RWPE2 (cell line): ENCODE measurements at regions not wholly inside any gene's neighbourhood (a gene's known extent, or its start where the extent isn't known, plus 50 kb on each side); places are given as distances from the start of the nearest gene placed in this dataset.

Experiments
- ATAC-seq: fragments of 200-7000 bp; cut with Tn5 transposase; 3 replicates; pipeline ENCODE4 v1.9.1; 2021; ENCODE audit warnings: low read depth
- DNase-seq: peaks from one replicate; pipeline ENCODE4 v3.0.0-alpha.2; 2020; ENCODE audit warnings: low spot score
- H3K27ac ChIP-seq: fragments of 450-650 bp; 2 replicates; pipeline ENCODE4 v1.5.1; 2017; ENCODE audit warnings: mild to moderate bottlenecking; ENCODE audit not compliant: poor library complexity, severe bottlenecking
- H3K27me3 ChIP-seq: fragments of 250-450 bp; sonication (Bioruptor Pico); 2 replicates; pipeline ENCODE4 v1.5.1; 2021; ENCODE audit warnings: mild to moderate bottlenecking, moderate library complexity; ENCODE audit not compliant: insufficient read depth, poor library complexity, severe bottlenecking
- H3K36me3 ChIP-seq: fragments of 250-450 bp; sonication (Bioruptor Pico); 2 replicates; pipeline ENCODE4 v1.5.1; 2020; ENCODE audit warnings: low read depth, mild to moderate bottlenecking, moderate library complexity
- H3K4me1 ChIP-seq: fragments of 250-450 bp; sonication (Bioruptor Pico); 2 replicates; pipeline ENCODE4 v1.5.1; 2021; ENCODE audit warnings: mild to moderate bottlenecking, moderate library complexity; ENCODE audit not compliant: insufficient read depth, poor library complexity, severe bottlenecking
- H3K4me3 ChIP-seq: fragments of 250-450 bp; sonication (Bioruptor Pico); 2 replicates; pipeline ENCODE4 v1.5.1; 2021; ENCODE audit warnings: mild to moderate bottlenecking, moderate library complexity; ENCODE audit not compliant: severe bottlenecking
- H3K9me3 ChIP-seq: fragments of 250-450 bp; sonication (Bioruptor Pico); 2 replicates; pipeline ENCODE4 v1.5.1; 2021; ENCODE audit warnings: mild to moderate bottlenecking, moderate library complexity; ENCODE audit not compliant: severe bottlenecking
- CTCF ChIP-seq: fragments of 450-650 bp; IDR thresholded peaks from one replicate; pipeline ENCODE4 v1.5.1; 2017; ENCODE audit warnings: mild to moderate bottlenecking, moderate library complexity; ENCODE audit not compliant: poor library complexity, severe bottlenecking

GRCh38 chr5:143585970-143586369 is 182.5 kb upstream of the NR3C1 start:
- no peak for DNase-seq
- Histone ChIP-seq H3K4me1 (no peaks in the 10 kb centered on the region), H3K27me3 (no peaks in the 10 kb centered on the region)

GRCh38 chr5:143583409-143583808 is 179.9 kb upstream of the NR3C1 start:
- peak; percentile 49 for ATAC-seq

More at GRCh38 chr5:143585970-143586369, 182.5 kb upstream of the NR3C1 start:
- H3K27ac ChIP-seq, result no peak overlapping the region
- H3K4me3 ChIP-seq, result no peak overlapping the region
- H3K9me3 ChIP-seq, result no peaks in the 10 kb centered on the region
- TF ChIP-seq CTCF, result no peak
- ATAC-seq, result no peak
- H3K36me3 ChIP-seq, result no peaks in the 10 kb centered on the region

GRCh38 chr5:143582869-143583268 is 179.4 kb upstream of the NR3C1 start:
- Histone ChIP-seq H3K27me3 (no peaks in the 10 kb centered on the region), H3K27ac (no peak overlapping the region), H3K9me3 (no peaks in the 10 kb centered on the region), H3K36me3 (no peaks in the 10 kb centered on the region), H3K4me1 (no peaks in the 10 kb centered on the region), H3K4me3 (no peak overlapping the region)
- TF ChIP-seq CTCF, result no peak
- DNase-seq (no peak), ATAC-seq (peak; percentile 41; the same call in 1 of the 3 replicates)

More at GRCh38 chr5:143583409-143583808, 179.9 kb upstream of the NR3C1 start:
- Histone ChIP-seq H3K9me3 (no peaks in the 10 kb centered on the region), H3K27ac (no peak overlapping the region), H3K4me3 (no peak overlapping the region), H3K36me3 (no peaks in the 10 kb centered on the region), H3K27me3 (no peaks in the 10 kb centered on the region), H3K4me1 (no peaks in the 10 kb centered on the region)
- no peak for DNase-seq
- TF ChIP-seq CTCF, result no peak

GRCh38 chr5:143582176-143582575 is 178.7 kb upstream of the NR3C1 start:
- ATAC-seq (no peak), DNase-seq (no peak)
- TF ChIP-seq CTCF, result no peak
- Histone ChIP-seq H3K27ac (no peak overlapping the region), H3K27me3 (no peaks in the 10 kb centered on the region), H3K4me1 (no peaks in the 10 kb centered on the region), H3K36me3 (no peaks in the 10 kb centered on the region), H3K4me3 (no peak overlapping the region), H3K9me3 (no peaks in the 10 kb centered on the region)

GRCh38 chr5:143581649-143582048 is 178.2 kb upstream of the NR3C1 start:
- Histone ChIP-seq H3K9me3 (no peaks in the 10 kb centered on the region), H3K36me3 (no peaks in the 10 kb centered on the region), H3K4me3 (no peak overlapping the region), H3K27ac (no peak overlapping the region), H3K27me3 (no peaks in the 10 kb centered on the region), H3K4me1 (peaks cover 5% of the 10 kb centered on the region)
- DNase-seq (no peak), ATAC-seq (no peak)
- TF ChIP-seq CTCF, result no peak
